Effector memory CD8-positive, alpha-beta T cell (primary cell): ENCODE measurements at regions not wholly inside any gene's neighbourhood (a gene's known extent, or its start where the extent isn't known, plus 50 kb on each side); places are given as distances from the start of the nearest gene placed in this dataset.

ENCODE experiments used
- ATAC-seq: fragments of 150-1000 bp; cut with Tn5 transposase; replicated peaks from 2 replicates; pipeline ENCODE4 v1.10.0; 2021; ENCODE audit warnings: mild to moderate bottlenecking, moderate library complexity
- DNase-seq, 3 experiments: peaks; one replicate each; pipeline ENCODE4 v3.0.0; 2021
- H3K27ac Mint-ChIP-seq, 2 donors: one replicate each; pipeline ENCODE4 v1.8.0; 2022; ENCODE audit warnings: mild to moderate bottlenecking in 2 of 2, mixed read lengths in 2 of 2, moderate library complexity in 2 of 2
- H3K27me3 Mint-ChIP-seq, 2 donors: one replicate each; pipeline ENCODE4 v1.8.0; 2022; ENCODE audit warnings: mixed read lengths in 2 of 2
- H3K36me3 Mint-ChIP-seq: one replicate; pipeline ENCODE4 v1.8.0; 2022; ENCODE audit warnings: mild to moderate bottlenecking, moderate library complexity, mixed read lengths; ENCODE audit not compliant: insufficient read depth
- H3K4me1 Mint-ChIP-seq, 2 donors: one replicate each; pipeline ENCODE4 v1.8.0; 2022; ENCODE audit warnings: low read depth in 2 of 2, mixed read lengths in 2 of 2
- H3K4me3 Mint-ChIP-seq, 2 donors: one replicate each; pipeline ENCODE4 v1.8.0; 2022; ENCODE audit warnings: mild to moderate bottlenecking in 2 of 2, mixed read lengths in 2 of 2, moderate library complexity in 2 of 2
- H3K9me3 Mint-ChIP-seq, 2 donors: one replicate each; pipeline ENCODE4 v1.8.0; 2022; ENCODE audit warnings: mixed read lengths in 2 of 2

- ATAC-seq (no peak), DNase-seq (no peak)
- Mint-ChIP-seq H3K9me3 (peaks cover 0 to 4% of the 10 kb centered on the region in 2 donors), H3K27me3 (no peaks in the 10 kb centered on the region), H3K4me1 (peaks cover 0 to 1% of the 10 kb centered on the region in 2 donors), H3K4me3 (no peak overlapping the region), H3K36me3 (no peaks in the 10 kb centered on the region), H3K27ac (no peak overlapping the region)
Observed at GRCh38 chr3:160169139-160169976, 55.9 kb upstream of the C3orf80 start.

DNA sequence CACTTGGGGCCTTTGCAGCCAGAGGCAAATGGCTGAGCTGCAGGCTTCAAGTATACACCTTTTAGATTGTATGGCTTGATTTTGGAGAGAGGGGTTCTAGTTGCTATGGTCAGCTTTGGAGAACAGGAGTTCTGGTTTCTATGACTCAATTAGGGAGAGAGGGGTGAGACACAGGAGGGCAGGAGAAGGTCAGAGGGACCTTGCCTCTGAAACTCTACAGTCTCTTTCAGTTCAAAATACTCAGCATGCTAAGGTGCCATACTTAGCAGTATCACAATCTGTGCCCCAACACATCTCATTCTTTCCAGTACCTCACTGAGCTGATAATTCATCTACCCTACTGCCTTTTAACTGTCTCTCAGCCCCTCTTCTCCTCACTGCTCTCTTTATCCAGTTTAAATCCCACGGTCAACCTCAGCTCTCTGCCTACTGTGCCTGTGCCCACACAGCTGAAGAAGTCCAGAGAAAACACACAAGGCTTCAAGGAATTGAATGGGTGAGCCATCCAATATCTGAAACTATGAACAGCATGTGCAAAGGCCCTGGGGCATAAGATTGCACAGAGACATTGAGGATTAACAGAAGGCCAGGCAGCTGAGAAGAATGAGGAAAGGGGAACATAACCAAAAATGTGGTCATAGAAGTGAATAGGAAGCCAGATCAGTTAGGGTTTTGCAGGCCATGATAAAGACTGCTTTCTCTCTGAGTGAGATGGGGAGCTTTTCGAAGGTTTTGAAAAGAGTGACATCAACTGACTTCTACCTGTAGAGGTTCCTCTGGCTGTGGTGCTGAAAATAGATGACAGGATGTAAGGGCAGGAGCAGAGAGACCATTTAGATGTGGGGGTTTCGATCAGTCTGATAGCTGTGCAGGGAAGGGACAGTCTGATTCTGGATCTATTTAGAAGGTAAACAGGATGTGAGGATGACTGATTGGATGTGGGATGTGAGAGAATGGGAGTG, 54.5 kb upstream of the C3orf80 start:
- ATAC-seq: no peak
- H3K36me3 Mint-ChIP-seq: no peaks in the 10 kb centered on the region

DNA sequence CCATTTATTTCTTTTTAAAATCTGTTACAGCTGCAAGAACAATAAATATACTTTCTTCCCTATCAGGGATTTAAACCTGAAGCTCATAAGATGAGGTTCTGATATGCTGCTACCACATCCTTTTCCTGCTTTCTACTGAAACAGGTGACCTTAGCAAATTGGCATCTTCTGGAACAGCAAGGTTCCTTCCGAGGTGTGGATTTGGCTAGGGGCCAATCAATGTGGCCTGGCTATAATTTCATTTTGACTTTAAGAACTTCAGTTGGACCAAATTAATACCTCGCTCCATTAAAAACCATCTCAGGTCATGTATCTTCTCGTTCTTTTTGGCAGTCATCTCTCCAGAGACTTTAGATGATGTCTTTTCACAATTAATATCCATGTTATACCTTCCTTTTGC, 53.4 kb upstream of the C3orf80 start:
- H3K36me3 Mint-ChIP-seq: no peaks in the 10 kb centered on the region
- ATAC-seq (no peak), DNase-seq (no peak)

More for the DNA sequence above, 54.5 kb upstream of the C3orf80 start:
- Mint-ChIP-seq H3K27ac (no peak overlapping the region), H3K27me3 (no peaks in the 10 kb centered on the region), H3K4me1 (peaks cover 0 to 1% of the 10 kb centered on the region in 2 donors), H3K9me3 (peaks cover 0 to 4% of the 10 kb centered on the region in 2 donors), H3K4me3 (no peak overlapping the region)
- no peak for DNase-seq

GRCh38 chr3:160174621-160175020, 50.6 kb upstream of the C3orf80 start:
- Mint-ChIP-seq H3K9me3 (peaks cover 0 to 4% of the 10 kb centered on the region in 2 donors), H3K4me3 (no peak overlapping the region)

More for the DNA sequence above, 53.4 kb upstream of the C3orf80 start:
- Mint-ChIP-seq H3K4me1 (peaks cover 0 to 1% of the 10 kb centered on the region in 2 donors), H3K9me3 (peaks cover 0 to 4% of the 10 kb centered on the region in 2 donors), H3K27ac (no peak overlapping the region), H3K27me3 (peaks cover 0 to 2% of the 10 kb centered on the region in 2 donors), H3K4me3 (no peak overlapping the region)

More at GRCh38 chr3:160174621-160175020, 50.6 kb upstream of the C3orf80 start:
- ATAC-seq (no peak), DNase-seq (no peak)
- Mint-ChIP-seq H3K4me1 (peaks cover 0 to 1% of the 10 kb centered on the region in 2 donors), H3K27ac (no peak overlapping the region), H3K36me3 (no peaks in the 10 kb centered on the region), H3K27me3 (peaks cover 5 to 12% of the 10 kb centered on the region in 2 donors)
